Fibroblast of skin of left biceps (primary cell): ENCODE measurements at regions not wholly inside any gene's neighbourhood (a gene's known extent, or its start where the extent isn't known, plus 50 kb on each side); places are given as distances from the start of the nearest gene placed in this dataset.

ENCODE experiments used
- DNase-seq, 2 experiments: peaks; one replicate each; pipeline ENCODE4 v3.0.0-alpha.2; 2013; ENCODE audit warnings: low read depth in 2 of 2

DNA sequence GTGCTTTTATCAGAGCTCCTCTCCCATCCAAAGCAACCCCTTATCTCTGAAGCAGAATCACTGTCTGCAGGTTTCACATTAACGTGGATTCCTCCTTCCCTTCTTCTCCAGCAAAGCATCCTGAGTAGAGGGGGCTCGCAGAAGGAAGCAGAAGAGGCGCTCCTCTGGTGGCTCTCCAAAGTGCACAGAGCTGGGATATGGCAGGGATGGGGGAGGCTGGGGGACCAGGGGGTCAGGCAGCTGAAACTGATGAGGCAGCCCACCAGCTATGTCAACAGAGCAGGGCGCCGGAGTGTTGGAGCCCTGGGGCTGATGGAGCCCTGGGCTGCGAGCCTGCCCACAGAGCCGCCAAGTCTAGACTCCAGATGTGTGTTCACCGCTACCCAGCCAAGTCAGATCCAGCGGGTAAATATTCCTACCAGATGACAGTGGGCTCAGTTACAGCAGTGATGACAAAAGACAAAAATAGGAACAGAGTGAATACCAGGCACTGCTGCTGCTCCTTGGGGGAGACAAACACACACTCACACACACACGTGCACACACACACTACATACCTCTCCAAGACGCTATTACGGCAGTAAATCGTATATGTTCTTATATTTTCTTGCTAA, 678.3 kb upstream of the ID2 start:
- peak; percentile 68 to 79 for DNase-seq

DNA sequence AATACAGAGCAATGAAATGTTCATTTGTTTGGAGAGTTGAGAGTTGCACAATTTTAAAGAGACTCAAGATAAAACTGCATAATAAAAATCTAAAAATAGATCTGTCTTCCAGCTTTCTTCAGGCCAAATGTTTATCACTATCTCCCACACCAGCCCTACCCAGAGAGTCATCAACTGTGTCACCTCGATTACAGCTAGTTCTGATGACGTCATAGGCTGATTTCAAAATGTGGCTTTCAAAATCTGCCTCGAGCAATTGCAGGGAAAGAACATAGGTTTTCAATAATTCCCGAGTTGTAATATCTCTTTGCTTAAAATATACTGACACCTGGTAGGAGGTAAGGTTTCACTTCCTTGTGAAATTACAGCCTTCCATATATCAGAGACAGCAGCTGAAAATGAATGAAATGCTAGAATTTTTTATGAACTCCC, 677.6 kb upstream of the ID2 start:
- DNase-seq: peak; percentile 66 to 70

- no peak for DNase-seq
Observed at GRCh38 chr2:8006181-8006580, 675.7 kb upstream of the ID2 start.

DNA sequence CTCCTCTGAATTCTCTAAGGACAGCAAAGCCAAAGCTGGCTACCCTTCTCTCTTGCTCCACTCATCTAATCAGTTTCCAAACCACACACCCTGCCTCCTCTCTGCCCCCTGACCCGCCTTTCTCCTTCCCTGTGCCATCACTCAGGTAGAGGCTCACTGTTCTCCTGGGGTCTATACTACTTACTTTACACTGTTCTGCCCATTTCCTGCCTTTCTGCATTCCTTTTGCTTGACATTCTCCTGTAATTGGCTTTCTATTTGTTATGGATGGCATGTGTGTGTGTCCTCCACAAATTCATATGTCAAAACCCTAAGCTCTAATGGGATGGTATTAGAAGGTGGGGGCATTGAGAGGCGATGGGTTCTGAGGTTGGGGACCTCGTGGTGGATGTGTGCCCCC, 675.2 kb upstream of the ID2 start:
- no peak for DNase-seq

GRCh38 chr2:8009010-8009597, 672.8 kb upstream of the ID2 start:
- DNase-seq: no peak

- DNase-seq: peak; percentile 15 to 33
Observed at GRCh38 chr2:8015848-8016600, 665.8 kb upstream of the ID2 start.

- no peak for DNase-seq
Observed at GRCh38 chr2:8016688-8017087, 665.2 kb upstream of the ID2 start.

DNA sequence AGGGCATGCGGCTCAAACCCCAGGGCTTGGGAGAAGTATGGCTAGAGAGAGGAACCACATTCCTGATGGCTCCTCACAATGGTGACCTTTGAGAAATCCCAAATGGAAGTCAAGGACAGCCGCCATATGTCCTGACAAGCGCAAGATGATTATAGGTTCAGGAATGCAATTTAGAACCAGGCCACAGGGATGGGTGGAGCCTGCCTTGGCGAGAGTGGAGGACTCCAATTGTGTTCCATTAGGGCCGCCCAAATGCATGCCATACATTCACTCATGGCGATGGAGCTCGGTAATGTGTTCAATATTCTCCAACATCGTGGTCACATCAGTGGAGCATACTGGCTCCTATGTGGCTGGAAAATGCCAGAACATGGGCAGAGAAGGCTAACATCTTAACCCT, 662.9 kb upstream of the ID2 start:
- DNase-seq: no peak

DNA sequence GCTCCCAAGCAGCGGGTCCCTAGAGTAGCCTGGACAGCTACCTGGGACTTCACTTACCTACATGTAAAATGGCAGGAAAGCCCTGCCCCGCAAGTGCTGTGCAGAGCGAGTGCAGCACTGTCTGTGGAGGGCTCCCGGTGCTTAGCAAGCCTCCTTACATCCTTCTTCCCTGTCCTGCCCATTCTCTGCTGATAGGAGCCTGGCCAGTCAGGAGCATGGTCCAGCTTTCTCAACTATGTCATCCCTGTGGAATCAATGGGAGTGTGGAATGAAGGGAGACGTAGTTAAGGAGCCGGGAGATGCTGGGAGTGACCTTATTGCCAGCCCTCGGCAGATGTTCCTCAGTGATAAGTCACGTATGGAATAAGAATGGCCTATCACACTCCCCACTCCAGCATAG, 661.9 kb upstream of the ID2 start:
- no peak for DNase-seq

GRCh38 chr2:8021921-8022320, 659.9 kb upstream of the ID2 start:
- DNase-seq: peak; percentile 49 to 71

DNA sequence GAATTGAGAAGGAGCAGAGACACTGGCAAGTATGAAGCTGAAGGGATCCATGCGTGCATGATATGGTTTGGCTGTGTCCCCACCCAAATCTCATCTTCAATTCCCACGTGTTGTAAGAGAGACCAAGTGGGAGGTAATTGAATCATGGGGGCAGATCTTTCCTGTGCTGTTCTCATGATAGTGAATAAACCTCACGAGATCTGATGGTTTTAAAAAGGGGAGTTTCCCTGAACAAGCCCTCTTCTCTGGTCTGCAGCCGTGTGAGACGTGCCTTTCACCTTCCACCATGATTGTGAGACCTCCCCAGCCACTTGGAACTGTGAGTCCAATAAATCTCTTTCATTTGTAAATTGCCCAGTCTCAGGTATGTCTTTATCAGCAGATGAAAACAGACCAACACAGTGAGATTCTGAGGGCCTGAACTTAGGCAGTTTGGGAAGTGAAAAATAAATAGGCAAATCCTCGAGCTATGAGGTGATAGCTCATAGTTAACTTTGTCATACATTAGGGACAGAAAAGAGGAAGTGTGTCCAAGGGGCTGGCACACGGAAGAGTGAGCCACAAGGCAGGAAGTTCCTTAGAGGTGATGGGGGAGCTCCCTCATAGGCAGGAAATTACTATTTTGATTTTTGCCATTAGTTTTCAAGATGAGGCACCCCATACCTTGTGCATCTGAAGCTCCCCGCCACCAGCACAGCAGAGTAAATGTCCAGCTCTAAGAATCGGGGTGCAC, 658.8 kb upstream of the ID2 start:
- no peak for DNase-seq

GRCh38 chr2:8024506-8024905, 657.4 kb upstream of the ID2 start:
- DNase-seq: no peak

DNA sequence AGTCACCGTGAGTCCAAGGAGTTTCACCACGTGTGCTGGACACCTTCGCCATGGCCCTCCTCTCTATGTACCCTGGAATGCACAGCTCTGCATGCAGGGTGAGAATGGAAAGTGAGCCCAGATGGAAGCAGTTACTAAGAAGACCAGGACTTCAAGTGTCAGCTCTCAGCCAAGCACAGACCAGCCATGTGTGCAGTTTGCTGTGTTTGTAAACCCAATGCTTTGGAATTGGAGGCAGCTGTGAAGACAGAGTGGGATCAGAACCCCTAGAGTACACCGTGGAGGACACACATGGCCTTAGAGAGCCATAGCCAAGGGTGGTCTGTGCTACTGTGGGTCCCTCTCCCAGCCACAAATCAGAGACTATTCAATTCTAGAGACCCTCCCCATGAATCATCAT, 655.5 kb upstream of the ID2 start:
- no peak for DNase-seq

- DNase-seq: no peak
Observed at GRCh38 chr2:8027387-8027786, 654.5 kb upstream of the ID2 start.

- no peak for DNase-seq
Observed at GRCh38 chr2:8028036-8028435, 653.8 kb upstream of the ID2 start.

DNA sequence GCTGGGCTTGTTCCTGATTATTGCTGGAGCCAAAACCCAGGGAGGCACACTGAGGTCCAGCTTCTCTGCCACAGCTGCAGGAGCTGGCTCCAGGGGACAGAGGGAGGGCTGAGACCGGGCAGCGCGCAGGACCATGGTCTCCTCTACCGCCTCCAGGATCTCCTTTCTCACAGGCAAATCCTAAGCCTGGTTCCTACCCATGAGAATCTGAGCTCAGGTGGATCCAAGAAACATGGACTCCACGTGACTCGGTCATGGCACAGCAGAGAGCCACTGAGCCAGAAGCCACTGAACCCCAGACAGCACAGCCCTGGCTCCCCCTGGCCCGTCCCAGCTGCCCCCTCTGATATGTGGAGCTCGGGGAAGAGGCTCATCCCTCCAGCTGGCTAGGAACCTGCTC, 653.4 kb upstream of the ID2 start:
- no peak for DNase-seq

DNA sequence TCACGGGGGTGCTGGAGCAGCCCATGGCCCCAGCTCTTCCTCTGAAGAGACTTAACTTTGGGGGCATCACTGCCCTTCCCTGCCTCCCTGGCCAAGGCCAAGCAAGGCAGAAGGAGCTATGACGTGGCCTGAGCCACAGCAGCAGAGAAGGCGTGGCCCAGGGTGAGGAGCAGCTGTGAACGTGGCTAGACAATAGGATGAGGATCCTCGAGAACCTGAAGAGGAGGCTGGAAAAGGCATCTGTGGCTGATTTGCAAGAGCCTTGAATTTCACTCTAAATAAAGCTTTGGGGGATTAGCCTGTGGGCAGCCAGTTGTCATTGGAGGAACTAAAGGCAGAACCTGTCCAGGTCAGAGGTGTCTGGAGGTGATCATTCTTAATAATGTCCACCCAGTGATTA, 652.9 kb upstream of the ID2 start:
- no peak for DNase-seq

DNA sequence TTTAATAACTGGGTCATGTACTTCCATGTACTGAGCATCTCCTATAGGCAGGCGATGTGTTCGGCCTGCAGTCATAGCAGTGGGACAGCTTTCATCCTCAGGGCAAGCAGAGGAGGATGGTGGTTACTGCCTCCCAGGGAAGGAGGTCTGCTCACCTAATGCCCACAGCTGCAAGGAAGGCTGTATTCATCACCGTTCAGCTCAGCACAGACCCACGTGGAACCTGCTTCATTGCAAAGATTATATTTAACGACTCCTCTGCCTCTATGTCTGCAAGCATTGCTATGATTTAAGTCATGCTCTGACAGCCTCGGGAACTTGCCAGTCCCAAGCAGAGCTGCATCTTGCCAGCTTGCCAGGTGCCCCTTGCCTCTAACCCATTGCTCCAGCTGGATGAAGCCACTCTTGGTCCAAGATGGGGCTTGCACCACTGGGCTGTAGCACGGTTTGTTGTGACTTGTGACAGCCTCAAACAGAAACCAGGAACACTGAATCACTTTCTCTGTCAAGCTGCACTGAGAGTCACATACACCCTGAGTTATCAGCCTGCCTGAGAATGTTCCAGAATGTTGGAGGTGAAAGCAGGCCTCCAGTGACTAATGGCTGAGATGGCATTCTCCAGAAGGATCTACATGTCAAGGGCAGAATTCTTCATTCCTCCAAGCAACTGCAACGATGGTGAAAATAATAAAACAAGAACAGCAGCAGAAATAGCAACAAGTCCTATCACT, 651.1 kb upstream of the ID2 start:
- no peak for DNase-seq

GRCh38 chr2:8031370-8031769, 650.5 kb upstream of the ID2 start:
- DNase-seq: no peak

GRCh38 chr2:8033546-8034096, 648.2 kb upstream of the ID2 start:
- no peak for DNase-seq

DNA sequence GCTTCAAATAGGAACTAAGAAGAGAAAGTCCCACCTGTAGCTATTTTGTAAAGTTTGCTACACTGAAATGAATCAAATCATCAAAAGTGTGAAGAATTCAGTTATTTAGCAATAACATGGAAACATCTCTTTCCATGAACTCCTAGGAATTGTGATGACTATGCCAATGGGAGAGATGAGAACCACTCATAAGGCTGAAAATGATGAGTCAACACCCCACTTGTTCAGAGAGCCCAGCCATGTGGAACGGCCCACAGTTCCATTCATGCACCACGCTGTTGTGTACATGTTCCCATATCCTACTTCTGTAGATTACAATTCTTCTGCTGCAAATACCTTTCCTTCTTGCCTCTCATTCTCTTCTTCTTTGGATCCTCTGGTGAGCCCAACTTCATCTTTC, 645.5 kb upstream of the ID2 start:
- no peak for DNase-seq

DNA sequence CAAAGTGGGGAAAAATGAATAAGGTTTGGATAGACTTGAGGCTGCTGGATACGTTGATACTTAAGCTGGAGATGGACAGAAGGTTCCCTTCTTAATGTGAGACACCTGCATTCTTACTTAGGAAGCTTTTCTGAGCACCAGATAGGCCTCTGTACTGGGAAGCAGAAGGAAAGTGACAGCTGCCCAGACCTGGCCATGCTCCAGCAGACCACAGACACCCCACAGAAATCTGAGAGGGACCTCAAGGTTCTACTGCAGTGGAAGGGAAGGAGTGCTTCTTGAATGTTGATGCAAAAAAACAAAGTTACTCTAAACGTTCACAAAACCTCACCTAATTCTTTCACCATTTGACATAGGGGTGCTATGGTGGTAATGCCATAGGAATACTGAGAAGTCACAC, 642.1 kb upstream of the ID2 start:
- no peak for DNase-seq
